ENCODE measurements at regions not wholly inside any gene's neighbourhood (a gene's known extent, or its start where the extent isn't known, plus 50 kb on each side); places are given as distances from the start of the nearest gene placed in this dataset.

GRCh38 chr5:167804512-167805220 is 486.8 kb upstream of the WWC1 start:
- no peaks in the 10 kb centered on the region for H3K36me3 ChIP-seq
- no peaks in the 10 kb centered on the region for H3K9me3 ChIP-seq (replicated peaks)
- no peak for DNase-seq
- peaks cover 6% of the 10 kb centered on the region; the same call in 1 of the 2 replicates for H3K4me1 ChIP-seq
- H3K27me3 ChIP-seq: no peaks in the 10 kb centered on the region; the same call in 1 of the 2 replicates
- H3K4me3 ChIP-seq: no peak overlapping the region
- H3K27ac ChIP-seq: no peak overlapping the region

- no peak overlapping the region for H3K27ac ChIP-seq
- peaks cover 6% of the 10 kb centered on the region for H3K4me1 ChIP-seq
- H3K27me3 ChIP-seq: no peaks in the 10 kb centered on the region
- no peaks in the 10 kb centered on the region for H3K9me3 ChIP-seq (replicated peaks)
- no peaks in the 10 kb centered on the region for H3K36me3 ChIP-seq
- no peak for DNase-seq
- H3K4me3 ChIP-seq: no peak overlapping the region
Observed at GRCh38 chr5:167810573-167810972, 480.9 kb upstream of the WWC1 start.

GRCh38 chr5:167812871-167813270 is 478.6 kb upstream of the WWC1 start:
- peaks cover 19% of the 10 kb centered on the region for H3K4me1 ChIP-seq
- no peaks in the 10 kb centered on the region for H3K9me3 ChIP-seq (replicated peaks)
- DNase-seq: no peak
- H3K27me3 ChIP-seq: no peaks in the 10 kb centered on the region
- no peak overlapping the region for H3K4me3 ChIP-seq
- no peaks in the 10 kb centered on the region for H3K36me3 ChIP-seq
- H3K27ac ChIP-seq: no peak overlapping the region

GRCh38 chr5:167813389-167813788 is 478.1 kb upstream of the WWC1 start:
- H3K36me3 ChIP-seq: no peaks in the 10 kb centered on the region
- peaks cover 19% of the 10 kb centered on the region for H3K4me1 ChIP-seq
- H3K9me3 ChIP-seq (replicated peaks): no peaks in the 10 kb centered on the region
- H3K27me3 ChIP-seq: no peaks in the 10 kb centered on the region
- no peak overlapping the region for H3K4me3 ChIP-seq
- no peak overlapping the region for H3K27ac ChIP-seq
- DNase-seq: no peak

- no peak overlapping the region for H3K27ac ChIP-seq
Observed at GRCh38 chr5:167814040-167814439, 477.4 kb upstream of the WWC1 start.

GRCh38 chr5:167814828-167815227 is 476.6 kb upstream of the WWC1 start:
- H3K4me3 ChIP-seq: no peak overlapping the region
- H3K27me3 ChIP-seq: no peaks in the 10 kb centered on the region
- peak overlapping the region; percentile 44 for H3K27ac ChIP-seq
- H3K4me1 ChIP-seq: peaks cover 19% of the 10 kb centered on the region
- H3K36me3 ChIP-seq: no peaks in the 10 kb centered on the region
- no peaks in the 10 kb centered on the region for H3K9me3 ChIP-seq (replicated peaks)
- DNase-seq: peak; percentile 72 to 78

More at GRCh38 chr5:167814040-167814439, 477.4 kb upstream of the WWC1 start:
- no peaks in the 10 kb centered on the region for H3K36me3 ChIP-seq
- no peaks in the 10 kb centered on the region for H3K9me3 ChIP-seq (replicated peaks)
- no peak overlapping the region for H3K4me3 ChIP-seq
- DNase-seq: no peak
- no peaks in the 10 kb centered on the region for H3K27me3 ChIP-seq
- H3K4me1 ChIP-seq: peaks cover 19% of the 10 kb centered on the region

- H3K4me3 ChIP-seq: no peak overlapping the region
- peaks cover 25% of the 10 kb centered on the region for H3K4me1 ChIP-seq
- H3K27me3 ChIP-seq: no peaks in the 10 kb centered on the region
- H3K27ac ChIP-seq: no peak overlapping the region
- no peaks in the 10 kb centered on the region for H3K9me3 ChIP-seq (replicated peaks)
- no peaks in the 10 kb centered on the region for H3K36me3 ChIP-seq
- DNase-seq: peak; percentile 14 to 40
Observed at GRCh38 chr5:167816354-167816753, 475.1 kb upstream of the WWC1 start.

GRCh38 chr5:167816864-167817263 is 474.6 kb upstream of the WWC1 start:
- Histone ChIP-seq H3K9me3 (replicated peaks) (no peaks in the 10 kb centered on the region), H3K4me1 (peaks cover 25% of the 10 kb centered on the region), H3K27me3 (no peaks in the 10 kb centered on the region), H3K36me3 (no peaks in the 10 kb centered on the region), H3K4me3 (no peak overlapping the region), H3K27ac (no peak overlapping the region)
- no peak for DNase-seq

- Histone ChIP-seq H3K27ac (no peak overlapping the region), H3K9me3 (replicated peaks) (no peaks in the 10 kb centered on the region), H3K36me3 (no peaks in the 10 kb centered on the region), H3K4me3 (no peak overlapping the region), H3K4me1 (peaks cover 25% of the 10 kb centered on the region), H3K27me3 (no peaks in the 10 kb centered on the region)
- no peak for DNase-seq
Observed at GRCh38 chr5:167819406-167819805, 472.0 kb upstream of the WWC1 start.

- Histone ChIP-seq H3K4me1 (peaks cover 21% of the 10 kb centered on the region), H3K27ac (no peak overlapping the region; the same call in 1 of the 2 replicates)
- DNase-seq: peak; percentile 33 to 68
Observed at GRCh38 chr5:167820101-167820990, 471.1 kb upstream of the WWC1 start.

GRCh38 chr5:167821151-167821550 is 470.3 kb upstream of the WWC1 start:
- H3K27ac ChIP-seq: no peak overlapping the region; the same call in 1 of the 2 replicates

More at GRCh38 chr5:167820101-167820990, 471.1 kb upstream of the WWC1 start:
- peak overlapping the region; percentile 18 for H3K4me3 ChIP-seq
- H3K9me3 ChIP-seq (replicated peaks): no peaks in the 10 kb centered on the region
- no peaks in the 10 kb centered on the region for H3K36me3 ChIP-seq
- no peaks in the 10 kb centered on the region for H3K27me3 ChIP-seq

GRCh38 chr5:167821669-167822068 is 469.8 kb upstream of the WWC1 start:
- H3K36me3 ChIP-seq: no peaks in the 10 kb centered on the region
- H3K27ac ChIP-seq: no peak overlapping the region
- DNase-seq: no peak
- no peaks in the 10 kb centered on the region for H3K9me3 ChIP-seq (replicated peaks)
- no peaks in the 10 kb centered on the region for H3K27me3 ChIP-seq
- H3K4me3 ChIP-seq: peak overlapping the region; percentile 18
- H3K4me1 ChIP-seq: peaks cover 9% of the 10 kb centered on the region

More at GRCh38 chr5:167821151-167821550, 470.3 kb upstream of the WWC1 start:
- Histone ChIP-seq H3K4me3 (peak overlapping the region; percentile 18), H3K4me1 (peaks cover 13% of the 10 kb centered on the region), H3K9me3 (replicated peaks) (no peaks in the 10 kb centered on the region), H3K36me3 (no peaks in the 10 kb centered on the region), H3K27me3 (no peaks in the 10 kb centered on the region)
- DNase-seq: peak in 1 of 2 experiments; percentile 9

- Histone ChIP-seq H3K36me3 (no peaks in the 10 kb centered on the region), H3K9me3 (replicated peaks) (no peaks in the 10 kb centered on the region), H3K4me1 (peaks cover 6% of the 10 kb centered on the region; the same call in 1 of the 2 replicates), H3K27me3 (no peaks in the 10 kb centered on the region), H3K4me3 (no peak overlapping the region), H3K27ac (no peak overlapping the region)
- DNase-seq: no peak
Observed at GRCh38 chr5:167822241-167822640, 469.2 kb upstream of the WWC1 start.

GRCh38 chr5:167823405-167823804 is 468.0 kb upstream of the WWC1 start:
- no peak overlapping the region for H3K4me3 ChIP-seq
- H3K27me3 ChIP-seq: peaks cover 3% of the 10 kb centered on the region; the same call in 1 of the 2 replicates
- DNase-seq: no peak
- H3K9me3 ChIP-seq (replicated peaks): no peaks in the 10 kb centered on the region
- H3K27ac ChIP-seq: no peak overlapping the region
- H3K36me3 ChIP-seq: no peaks in the 10 kb centered on the region
- H3K4me1 ChIP-seq: peaks cover 6% of the 10 kb centered on the region; the same call in 1 of the 2 replicates

GRCh38 chr5:167827766-167828165 is 463.7 kb upstream of the WWC1 start:
- DNase-seq: no peak
- Histone ChIP-seq H3K4me3 (no peak overlapping the region), H3K4me1 (no peaks in the 10 kb centered on the region), H3K9me3 (replicated peaks) (no peaks in the 10 kb centered on the region), H3K27me3 (peaks cover 3% of the 10 kb centered on the region; the same call in 1 of the 2 replicates), H3K36me3 (no peaks in the 10 kb centered on the region), H3K27ac (no peak overlapping the region)
